HL-60 (cell line): ENCODE measurements at regions not wholly inside any gene's neighbourhood (a gene's known extent, or its start where the extent isn't known, plus 50 kb on each side); places are given as distances from the start of the nearest gene placed in this dataset.

Experiments
- DNase-seq, 2 experiments: peaks; one replicate each; pipeline ENCODE4 v3.0.0-alpha.2; 2010 to 2020; ENCODE audit warnings: low read depth in 1 of 2, low spot score in 1 of 2
- H3K27ac ChIP-seq: fragments of 250-450 bp; sonication (Bioruptor Pico); replicated peaks from 2 replicates; pipeline ENCODE4 v1.5.1; 2020; ENCODE audit warnings: mild to moderate bottlenecking, moderate library complexity
- H3K27me3 ChIP-seq: fragments of 250-450 bp; sonication (Bioruptor Pico); 2 replicates; pipeline ENCODE4 v1.5.1; 2021; ENCODE audit warnings: mild to moderate bottlenecking, moderate library complexity; ENCODE audit not compliant: insufficient read depth, poor library complexity, severe bottlenecking
- H3K4me3 ChIP-seq: replicated peaks from 2 replicates; pipeline ENCODE4 v1.5.1; 2011; ENCODE audit warnings: mild to moderate bottlenecking, control low read depth, low read length; ENCODE audit not compliant: insufficient read depth
- GABPA ChIP-seq: IDR thresholded peaks from 2 replicates; pipeline ENCODE4 v1.6.1; 2012; ENCODE audit warnings: low read depth
- POLR2AphosphoS5 ChIP-seq: IDR thresholded peaks from 2 replicates; pipeline ENCODE4 v1.6.1; 2012; ENCODE audit warnings: low read depth
- REST ChIP-seq: IDR thresholded peaks from 2 replicates; pipeline ENCODE4 v1.6.1; 2012; ENCODE audit warnings: low read depth; ENCODE audit not compliant: insufficient replicate concordance
- SPI1 ChIP-seq: IDR thresholded peaks from 2 replicates; pipeline ENCODE4 v1.6.1; 2012; ENCODE audit warnings: low read depth, mild to moderate bottlenecking, borderline replicate concordance
- TF ChIP-seq, protein P1 (sequence below): IDR thresholded peaks from one replicate; pipeline ENCODE4 v1.5.1; 2011; ENCODE audit warnings: low read length, control low read depth, inconsistent platforms; ENCODE audit not compliant: insufficient read depth

DNA sequence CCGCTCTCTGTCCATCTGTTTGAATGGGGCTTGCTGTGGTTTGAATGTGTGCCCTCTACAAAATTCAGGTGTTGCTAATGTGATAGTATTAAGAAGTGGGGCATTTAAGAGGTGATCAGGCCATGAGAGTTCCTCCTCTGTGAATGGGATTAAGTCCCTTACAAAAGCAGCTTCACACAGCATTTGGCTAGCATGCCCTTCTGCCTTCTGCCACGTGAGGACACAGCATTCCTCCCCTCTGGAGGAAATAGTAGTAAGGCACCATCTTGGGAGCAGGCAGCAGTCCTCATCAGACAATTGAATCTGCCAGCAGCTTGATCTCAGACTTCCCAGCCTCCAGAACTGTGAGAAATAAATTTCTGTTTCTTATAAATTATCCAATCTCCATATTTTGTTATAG lies 540.2 kb downstream of the CSNK1G3 start:
- H3K27me3 ChIP-seq, result no peaks in the 10 kb centered on the region
- no peak overlapping the region for H3K4me3 ChIP-seq
- TF ChIP-seq POLR2AphosphoS5 (no peak), GABPA (no peak), REST (no peak), SPI1 (no peak)
- TF ChIP-seq, protein P1, sequence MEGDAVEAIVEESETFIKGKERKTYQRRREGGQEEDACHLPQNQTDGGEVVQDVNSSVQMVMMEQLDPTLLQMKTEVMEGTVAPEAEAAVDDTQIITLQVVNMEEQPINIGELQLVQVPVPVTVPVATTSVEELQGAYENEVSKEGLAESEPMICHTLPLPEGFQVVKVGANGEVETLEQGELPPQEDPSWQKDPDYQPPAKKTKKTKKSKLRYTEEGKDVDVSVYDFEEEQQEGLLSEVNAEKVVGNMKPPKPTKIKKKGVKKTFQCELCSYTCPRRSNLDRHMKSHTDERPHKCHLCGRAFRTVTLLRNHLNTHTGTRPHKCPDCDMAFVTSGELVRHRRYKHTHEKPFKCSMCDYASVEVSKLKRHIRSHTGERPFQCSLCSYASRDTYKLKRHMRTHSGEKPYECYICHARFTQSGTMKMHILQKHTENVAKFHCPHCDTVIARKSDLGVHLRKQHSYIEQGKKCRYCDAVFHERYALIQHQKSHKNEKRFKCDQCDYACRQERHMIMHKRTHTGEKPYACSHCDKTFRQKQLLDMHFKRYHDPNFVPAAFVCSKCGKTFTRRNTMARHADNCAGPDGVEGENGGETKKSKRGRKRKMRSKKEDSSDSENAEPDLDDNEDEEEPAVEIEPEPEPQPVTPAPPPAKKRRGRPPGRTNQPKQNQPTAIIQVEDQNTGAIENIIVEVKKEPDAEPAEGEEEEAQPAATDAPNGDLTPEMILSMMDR, result no peak
- DNase-seq, result no peak
- H3K27ac ChIP-seq, result no peak overlapping the region

DNA sequence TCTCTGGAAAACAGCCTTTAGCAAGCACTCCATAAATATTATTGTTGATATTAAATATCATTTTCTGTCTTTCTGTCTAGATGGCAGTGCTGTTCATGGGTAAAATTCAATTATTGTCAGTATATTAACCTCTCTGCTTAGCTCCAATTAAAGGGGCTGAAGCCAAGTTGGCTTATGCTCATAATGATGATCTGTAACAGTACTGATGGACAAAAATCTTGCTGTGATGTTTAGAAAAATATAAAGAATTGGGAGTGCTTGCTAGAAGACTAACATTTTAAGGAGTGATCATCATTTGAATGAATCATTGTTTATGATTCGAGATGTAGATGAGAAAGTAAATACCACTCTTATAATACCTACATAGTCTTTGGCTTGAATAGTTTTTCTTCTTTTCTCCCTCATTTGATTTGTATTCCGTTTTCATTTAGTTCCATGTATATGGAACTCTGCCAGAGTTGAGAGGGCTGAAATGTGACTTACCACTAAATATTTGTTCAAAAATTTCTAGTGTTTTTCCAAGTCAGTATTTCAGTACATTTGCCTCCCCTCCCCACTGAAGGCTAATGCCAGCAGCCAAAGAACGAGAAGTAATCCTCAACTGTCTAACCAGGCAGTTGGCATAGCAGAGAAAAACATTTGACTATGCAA lies 538.3 kb downstream of the CSNK1G3 start:
- DNase-seq, result no peak
- Histone ChIP-seq H3K4me3 (no peak overlapping the region), H3K27ac (no peak overlapping the region), H3K27me3 (no peaks in the 10 kb centered on the region)
- TF ChIP-seq GABPA (no peak), SPI1 (no peak), REST (no peak), POLR2AphosphoS5 (no peak)
- TF ChIP-seq, protein P1, result no peak

DNA sequence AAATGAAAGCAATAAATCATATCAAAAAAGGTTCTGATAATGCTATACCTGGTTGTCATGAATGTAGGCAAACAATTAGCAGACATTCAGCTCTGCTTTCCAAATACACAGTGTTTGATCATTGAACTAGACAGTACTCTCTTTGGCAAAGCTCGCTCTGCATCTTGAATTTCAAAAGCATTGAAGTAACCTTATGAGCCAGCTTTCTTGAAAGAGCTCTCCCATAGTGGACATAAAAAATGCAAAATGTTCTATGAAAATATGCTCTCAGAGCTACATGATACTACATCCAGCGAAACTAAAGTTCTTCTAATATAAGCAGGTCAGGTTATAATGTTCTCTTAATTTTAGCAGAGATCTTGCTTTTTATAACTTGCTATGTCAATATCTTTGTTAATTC lies 533.4 kb downstream of the CSNK1G3 start:
- Histone ChIP-seq H3K27me3 (no peaks in the 10 kb centered on the region), H3K27ac (no peak overlapping the region), H3K4me3 (no peak overlapping the region)
- TF ChIP-seq, protein P1, result no peak
- TF ChIP-seq GABPA (no peak), POLR2AphosphoS5 (no peak), SPI1 (no peak), REST (no peak)
- DNase-seq, result no peak
